K562 (cell line): ENCODE measurements at regions not wholly inside any gene's neighbourhood (a gene's known extent, or its start where the extent isn't known, plus 50 kb on each side); places are given as distances from the start of the nearest gene placed in this dataset.

Experiments used
- ATAC-seq: fragments of 200-7000 bp; cut with Tn5 transposase; 3 replicates; pipeline ENCODE4 v1.9.1; 2020; ENCODE audit warnings: moderate library complexity
- BruUV-seq: library from RNA; stranded (reverse); fragments of 400-500 nt; replicated peaks from 2 replicates; lab custom pipeline; 2021; lab: Mats Ljungman, UMichigan
- CTCF ChIA-PET: fragments of 300-600 bp; formaldehyde crosslinking; extraction: SDS; loops from one replicate; lab custom pipeline; 2021; ENCODE audit warnings: low intra/inter-chr PET ratio; lab: Yijun Ruan, JAX
- POLR2A ChIA-PET: fragments of 300-600, 350-650 bp; sonication (Branson Sonifier 250); formaldehyde crosslinking; extraction: SDS; loops from one replicate; lab custom pipeline; 2021; ENCODE audit warnings: antibody characterized with exemption, inconsistent platforms; lab: Yijun Ruan, JAX
- DNase-seq, 4 experiments: peaks; one replicate each; pipeline versions ENCODE4 v3.0.0 to v3.0.0-alpha.2; 2011 to 2018; ENCODE audit warnings: low spot score in 3 of 4, mixed read lengths in 3 of 4; ENCODE audit errors: extremely low read depth in 1 of 4
- FAIRE-seq: peaks from 2 replicates; lab custom pipeline; 2011; peaks lifted over from hg19 to GRCh38; lab: Jason Lieb, UNC
- H2AFZ ChIP-seq: 2 replicates; pipeline ENCODE4 v1.6.0; 2011; ENCODE audit warnings: low read depth, low read length, control low read depth, inconsistent platforms
- H3K27ac ChIP-seq: fragments of 200-600 bp; 3 replicates; pipeline ENCODE4 v1.8.0; 2011; ENCODE audit warnings: low read depth, mild to moderate bottlenecking, control low read depth, inconsistent platforms, low read length, moderate library complexity, mixed read lengths; ENCODE audit errors: extremely low read depth
- H3K27me3 ChIP-seq, 2 experiments: fragments of 300-600 bp in 1 of 2; 2 replicates in 1 of 2; 3 replicates in 1 of 2; pipeline versions ENCODE4 v1.6.0 to v1.8.0; 2011; ENCODE audit warnings: inconsistent platforms in 2 of 2, low read length in 2 of 2, mild to moderate bottlenecking in 1 of 2, mixed read lengths in 1 of 2, moderate library complexity in 1 of 2; ENCODE audit not compliant: control insufficient read depth in 2 of 2, insufficient read depth in 2 of 2
- H3K36me3 ChIP-seq: fragments of 300-600 bp; 3 replicates; pipeline ENCODE4 v1.8.0; 2011; ENCODE audit warnings: mild to moderate bottlenecking, low read length, inconsistent platforms; ENCODE audit not compliant: control insufficient read depth, insufficient read depth
- H3K4me1 ChIP-seq, 2 experiments: fragments of 200-600 bp in 1 of 2; replicated peaks in 1 of 2; 2 replicates in 1 of 2; 3 replicates in 1 of 2; pipeline versions ENCODE4 v1.5.1 to v1.8.0; 2011; ENCODE audit warnings: inconsistent platforms in 2 of 2, low read length in 2 of 2, mild to moderate bottlenecking in 1 of 2, mixed read lengths in 1 of 2, moderate library complexity in 1 of 2; ENCODE audit not compliant: control insufficient read depth in 2 of 2, insufficient read depth in 2 of 2
- H3K4me2 ChIP-seq: 2 replicates; pipeline ENCODE4 v1.6.1; 2011; ENCODE audit warnings: low read length, control low read depth, inconsistent platforms, mixed read lengths; ENCODE audit not compliant: insufficient read depth
- H3K4me3 ChIP-seq: fragments of 200-600 bp; sonication (generic), shearing (Covaris generic); 2 replicates; pipeline ENCODE4 v1.5.1; 2016; ENCODE audit warnings: control low read depth, inconsistent platforms
- H3K79me2 ChIP-seq: fragments of 200-600 bp; 3 replicates; pipeline ENCODE4 v1.8.0; 2011; ENCODE audit warnings: low read length, inconsistent platforms; ENCODE audit not compliant: control insufficient read depth, insufficient read depth
- H3K9ac ChIP-seq, 2 experiments: 2 replicates each; pipeline versions ENCODE4 v1.6.0 to v1.6.1; 2011; ENCODE audit warnings: low read depth in 2 of 2, low read length in 2 of 2, control low read depth in 1 of 2, inconsistent platforms in 1 of 2, mild to moderate bottlenecking in 1 of 2, mixed read lengths in 1 of 2; ENCODE audit not compliant: insufficient read depth in 1 of 2
- H3K9me1 ChIP-seq: one replicate; pipeline ENCODE4 v1.6.0; 2011; ENCODE audit warnings: inconsistent platforms, mild to moderate bottlenecking, low read length, moderate library complexity; ENCODE audit not compliant: control insufficient read depth, insufficient read depth
- H3K9me3 ChIP-seq: replicated peaks from 2 replicates; pipeline ENCODE4 v1.5.1; 2011; ENCODE audit warnings: low read depth, low read length, inconsistent platforms; ENCODE audit not compliant: control insufficient read depth, insufficient read depth
- H4K20me1 ChIP-seq: replicated peaks from 2 replicates; pipeline ENCODE4 v1.6.1; 2011; ENCODE audit warnings: low read length, inconsistent platforms, mixed read lengths; ENCODE audit not compliant: control insufficient read depth, insufficient read depth
- GABPB1 ChIP-seq: sonication (generic); formaldehyde crosslinking; IDR thresholded peaks from 2 replicates; pipeline ENCODE4 v1.8.0; 2022; ENCODE audit warnings: mild to moderate bottlenecking, missing genetic modification reagents
- GATAD2A ChIP-seq: fragments of 450-650 bp; IDR thresholded peaks from 2 replicates; pipeline ENCODE4 v1.6.1; 2017
- HMG20B ChIP-seq: fragments of 250-450 bp; sonication (Bioruptor Pico); IDR thresholded peaks from 2 replicates; pipeline ENCODE4 v1.5.0; 2021; ENCODE audit warnings: mild to moderate bottlenecking
- NR2F6 ChIP-seq: fragments of 450-650 bp; formaldehyde crosslinking; IDR thresholded peaks from 2 replicates; pipeline ENCODE4 v1.4.0; 2020; ENCODE audit warnings: mild to moderate bottlenecking
- POLR2A ChIP-seq: fragments of 450-650 bp; conservative IDR thresholded peaks from 2 replicates; pipeline ENCODE4 v1.6.1; 2016
- POLR3A ChIP-seq: IDR thresholded peaks from 2 replicates; pipeline ENCODE4 v1.6.1; 2011; ENCODE audit warnings: borderline replicate concordance, mild to moderate bottlenecking, moderate library complexity; ENCODE audit not compliant: insufficient read length, insufficient read depth; ENCODE audit errors: extremely low read depth
- SETDB1 ChIP-seq: IDR thresholded peaks from one replicate; pipeline ENCODE4 v1.6.1; 2012; ENCODE audit warnings: low read length, control low read depth, inconsistent platforms
- SIN3A ChIP-seq, 2 experiments: fragments of 150-350 bp in 1 of 2; IDR thresholded peaks; 2 replicates each; pipeline ENCODE4 v1.6.1; 2011 to 2016; ENCODE audit warnings: borderline replicate concordance in 2 of 2, low read depth in 2 of 2, low read length in 2 of 2, mild to moderate bottlenecking in 2 of 2, moderate library complexity in 2 of 2; ENCODE audit not compliant: control insufficient read depth in 1 of 2
- TAF15 ChIP-seq: fragments of 200-400 bp; formaldehyde crosslinking; IDR thresholded peaks from 2 replicates; pipeline ENCODE4 v1.6.1; 2017; ENCODE audit warnings: mild to moderate bottlenecking, low read depth, low read length, moderate library complexity
- TSC22D4 ChIP-seq: fragments of 450-650 bp; IDR thresholded peaks from 2 replicates; pipeline ENCODE4 v1.6.1; 2016; ENCODE audit warnings: missing genetic modification characterization, missing biosample characterization, control low read depth
- ZNF224 ChIP-seq: sonication (generic); formaldehyde crosslinking; IDR thresholded peaks from 2 replicates; pipeline ENCODE4 v1.8.0; 2022; ENCODE audit warnings: mild to moderate bottlenecking, missing genetic modification reagents
- ZNF507 ChIP-seq: conservative IDR thresholded peaks from 2 replicates; pipeline ENCODE4 v1.6.1; 2017; ENCODE audit warnings: missing genetic modification characterization, missing compliant biosample characterization
- ZNF586 ChIP-seq: fragments of 450-650 bp; formaldehyde crosslinking; conservative IDR thresholded peaks from 2 replicates; pipeline ENCODE4 v1.4.0; 2020; ENCODE audit warnings: mild to moderate bottlenecking, moderate library complexity
- ZNF75A ChIP-seq: fragments of 450-650 bp; formaldehyde crosslinking; IDR thresholded peaks from 2 replicates; pipeline ENCODE4 v1.4.0; 2020; ENCODE audit warnings: mild to moderate bottlenecking
- ZNF780A ChIP-seq: fragments of 250-450 bp; sonication (Bioruptor Pico); IDR thresholded peaks from 2 replicates; pipeline ENCODE4 v1.5.0; 2021; ENCODE audit warnings: mild to moderate bottlenecking
- WGBS: fragments of 100-300 bp; shearing (Covaris generic); methylation state at CpG from one replicate; pipeline ENCODE4 v1.1.6; 2016; ENCODE audit warnings: low coverage, mixed read lengths; ENCODE audit not compliant: insufficient coverage; ENCODE audit errors: missing lambda C conversion rate; 5-methylcytosine and 5-hydroxymethylcytosine counted together
- in situ Hi-C: fragments of 300-500 bp; cut with MboI; formaldehyde crosslinking; loops from 4 replicates; pipeline ENCODE4 v1.15.0; 2018; ENCODE audit warnings: inconsistent platforms, mixed read lengths
- intact Hi-C: fragments of 100-400 bp; cut with micrococcal nuclease; formaldehyde crosslinking; loops from 2 replicates; pipeline ENCODE4 v1.14.2; 2022
- TF ChIP-seq, protein P1 (sequence below): fragments of 450-650 bp; formaldehyde crosslinking; IDR thresholded peaks from 2 replicates; pipeline ENCODE4 v1.4.0; 2022; ENCODE audit warnings: mild to moderate bottlenecking, moderate library complexity
- TF ChIP-seq, protein P2 (sequence below), 3 experiments: fragments of 200-800 bp in 1 of 3; sonication (Bioruptor generic) in 1 of 3; sonication (generic) in 1 of 3; formaldehyde crosslinking in 1 of 3; IDR thresholded peaks; 2 replicates each; pipeline versions ENCODE4 v1.6.1 to v1.8.0; 2016 to 2022; ENCODE audit warnings: mild to moderate bottlenecking in 2 of 3, missing compliant biosample characterization in 2 of 3, missing genetic modification characterization in 2 of 3, missing genetic modification reagents in 1 of 3

DNA sequence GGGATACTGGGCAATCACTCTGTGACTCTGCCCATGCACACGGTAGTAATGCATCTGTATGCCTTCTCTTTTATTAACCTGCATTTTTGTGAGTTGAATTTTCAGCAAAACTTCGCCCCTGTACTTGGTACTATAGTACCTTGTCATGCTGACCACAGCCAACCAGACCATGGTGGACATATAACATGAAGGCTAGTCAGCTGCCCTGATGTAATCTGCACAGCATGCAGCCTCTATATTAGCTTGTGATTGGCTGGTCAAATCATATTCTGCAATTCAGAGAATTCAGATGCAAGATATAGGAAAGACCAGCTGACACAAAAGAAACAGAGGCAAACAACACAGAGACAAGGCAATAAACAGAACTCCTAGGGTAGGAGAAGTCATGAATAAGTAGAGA is 200.9 kb upstream of the JARID2 start (continued):
- TF ChIP-seq ZNF224 (CRISPR knock-in tag) (no peak), TAF15 (no peak)

DNA sequence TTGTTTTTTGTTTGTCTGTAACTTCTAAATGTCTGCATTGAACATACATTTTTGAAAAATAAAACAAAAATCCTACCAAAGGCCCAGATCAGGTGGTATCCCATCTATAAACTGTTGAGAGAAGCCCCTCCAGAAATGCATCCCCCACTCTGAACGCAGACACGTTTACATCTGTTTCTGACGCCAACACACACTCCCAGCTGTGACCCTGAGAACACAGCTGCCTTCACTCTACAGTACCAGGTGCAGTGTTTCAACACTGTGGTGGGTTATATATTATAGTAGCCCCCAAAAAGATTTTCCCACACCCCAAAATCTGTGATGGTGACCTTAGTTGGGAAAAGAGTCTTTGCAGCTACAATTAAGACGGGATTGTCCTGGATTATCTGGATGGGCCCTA is 199.1 kb upstream of the JARID2 start:
- TF ChIP-seq ZNF507 (no peak), GATAD2A (no peak), HMG20B (CRISPR knock-in tag) (no peak), ZNF586 (CRISPR knock-in tag) (no peak), ZNF75A (CRISPR knock-in tag) (no peak), TSC22D4 (tag) (no peak), ZNF780A (CRISPR knock-in tag) (no peak), NR2F6 (no peak), POLR2A (no peak), SETDB1 (no peak), GABPB1 (CRISPR knock-in tag) (no peak), POLR3A (no peak), SIN3A (IDR thresholded peaks at IDR 0.05; ENCODE audit: borderline replicate concordance in 2 of 2, control insufficient read depth in 1 of 2, low read depth in 2 of 2, low read length in 2 of 2) (no peak)
- TF ChIP-seq, protein P1, sequence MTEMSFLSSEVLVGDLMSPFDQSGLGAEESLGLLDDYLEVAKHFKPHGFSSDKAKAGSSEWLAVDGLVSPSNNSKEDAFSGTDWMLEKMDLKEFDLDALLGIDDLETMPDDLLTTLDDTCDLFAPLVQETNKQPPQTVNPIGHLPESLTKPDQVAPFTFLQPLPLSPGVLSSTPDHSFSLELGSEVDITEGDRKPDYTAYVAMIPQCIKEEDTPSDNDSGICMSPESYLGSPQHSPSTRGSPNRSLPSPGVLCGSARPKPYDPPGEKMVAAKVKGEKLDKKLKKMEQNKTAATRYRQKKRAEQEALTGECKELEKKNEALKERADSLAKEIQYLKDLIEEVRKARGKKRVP (CRISPR knock-in tag): no peak
- TF ChIP-seq, protein P2, sequence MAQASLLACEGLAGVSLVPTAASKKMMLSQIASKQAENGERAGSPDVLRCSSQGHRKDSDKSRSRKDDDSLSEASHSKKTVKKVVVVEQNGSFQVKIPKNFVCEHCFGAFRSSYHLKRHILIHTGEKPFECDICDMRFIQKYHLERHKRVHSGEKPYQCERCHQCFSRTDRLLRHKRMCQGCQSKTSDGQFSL (CRISPR knock-in tag; IDR thresholded peaks at IDR 0.05): no peak
- TF ChIP-seq, protein P2 (tag; IDR thresholded peaks at IDR 0.05): no peak
- CTCF ChIA-PET: no interaction called here
- H3K4me3 ChIP-seq: no peak overlapping the region
- intact Hi-C loops: no loop called here
- H4K20me1 ChIP-seq: no peaks in the 10 kb centered on the region
- H3K9me1 ChIP-seq: no peaks in the 10 kb centered on the region
- H3K36me3 ChIP-seq: no peaks in the 10 kb centered on the region
- BruUV-seq: no TSS peak
- H3K9ac ChIP-seq: no peak overlapping the region
- H3K4me2 ChIP-seq: no peak overlapping the region
- DNase-seq: no peak
- H3K27me3 ChIP-seq: no peaks in the 10 kb centered on the region
- in situ Hi-C loops: no loop called here
- POLR2A ChIA-PET: no interaction called here
- no peak overlapping the region for H3K27ac ChIP-seq
- no peak overlapping the region for H2AFZ ChIP-seq
- 79% methylated on average over 4 of the region's 4 CpGs for WGBS
- no peak for ATAC-seq
- no peak for FAIRE-seq
- H3K79me2 ChIP-seq: no peaks in the 10 kb centered on the region
- no peaks in the 10 kb centered on the region for H3K9me3 ChIP-seq
- peaks cover 3 to 11% of the 10 kb centered on the region in 2 experiments; a peak in 4 of 5 replicates for H3K4me1 ChIP-seq
